Stimulated activated CD8-positive, alpha-beta memory T cell treated with anti-CD3 and anti-CD28 coated beads, Interleukin-15, amount 100 ng/mL, for 1 hour (primary cell): ENCODE measurements at regions not wholly inside any gene's neighbourhood (a gene's known extent, or its start where the extent isn't known, plus 50 kb on each side); places are given as distances from the start of the nearest gene placed in this dataset.
"Not testable (repeated sequence)": the region's sequence is repeated elsewhere in the genome, so short reads cannot be mapped to it uniquely, and the experiment has no call there.

Experiments
- DNase-seq: peaks from one replicate; pipeline ENCODE4 v3.0.0-alpha.2; 2020; ENCODE audit warnings: low read depth

DNA sequence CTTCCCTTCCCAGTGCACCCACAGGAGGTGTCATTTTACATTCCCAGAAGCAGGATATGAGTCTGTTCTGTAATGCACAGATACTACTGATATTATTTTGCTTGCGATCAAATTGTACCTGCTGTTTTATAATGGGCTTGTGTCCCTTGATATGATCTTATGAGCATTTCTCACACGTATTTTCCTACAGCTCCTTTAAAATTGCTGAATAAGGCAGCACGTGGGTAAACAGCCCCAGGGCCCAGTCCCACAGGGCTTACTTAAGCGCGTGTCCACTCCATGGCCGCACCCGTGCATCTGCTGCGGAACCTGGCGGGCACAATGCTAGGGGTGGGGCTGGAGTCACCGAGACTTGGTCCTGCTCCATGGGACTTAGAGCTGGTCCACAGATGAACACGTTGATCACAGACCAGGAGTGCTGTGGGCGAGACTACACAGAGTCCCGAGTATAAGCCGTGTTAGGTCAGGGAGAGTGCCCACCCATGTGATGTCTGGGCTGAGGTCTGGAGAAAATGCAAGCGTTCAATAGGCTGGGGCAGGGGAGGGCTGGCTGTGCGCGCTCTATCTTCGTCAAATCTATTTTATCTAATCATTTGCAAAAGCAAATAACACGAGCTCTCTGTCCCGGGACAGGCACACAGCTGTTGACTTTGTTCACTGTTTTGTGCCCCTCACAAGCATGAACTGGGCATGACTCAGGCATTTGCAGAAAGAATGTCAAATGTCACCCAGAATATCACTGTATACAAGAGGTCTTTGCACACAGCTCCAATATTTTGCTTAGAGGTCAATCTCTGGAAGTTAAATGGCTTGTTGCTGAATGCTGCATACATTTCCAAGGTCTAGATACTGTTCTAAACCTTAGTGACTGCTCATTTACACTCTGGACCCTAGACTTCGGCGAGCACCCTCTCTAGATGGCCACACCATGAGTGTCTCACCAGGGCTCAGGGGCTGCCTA, 119.3 kb downstream of the CRYAA start:
- DNase-seq = no peak

DNA sequence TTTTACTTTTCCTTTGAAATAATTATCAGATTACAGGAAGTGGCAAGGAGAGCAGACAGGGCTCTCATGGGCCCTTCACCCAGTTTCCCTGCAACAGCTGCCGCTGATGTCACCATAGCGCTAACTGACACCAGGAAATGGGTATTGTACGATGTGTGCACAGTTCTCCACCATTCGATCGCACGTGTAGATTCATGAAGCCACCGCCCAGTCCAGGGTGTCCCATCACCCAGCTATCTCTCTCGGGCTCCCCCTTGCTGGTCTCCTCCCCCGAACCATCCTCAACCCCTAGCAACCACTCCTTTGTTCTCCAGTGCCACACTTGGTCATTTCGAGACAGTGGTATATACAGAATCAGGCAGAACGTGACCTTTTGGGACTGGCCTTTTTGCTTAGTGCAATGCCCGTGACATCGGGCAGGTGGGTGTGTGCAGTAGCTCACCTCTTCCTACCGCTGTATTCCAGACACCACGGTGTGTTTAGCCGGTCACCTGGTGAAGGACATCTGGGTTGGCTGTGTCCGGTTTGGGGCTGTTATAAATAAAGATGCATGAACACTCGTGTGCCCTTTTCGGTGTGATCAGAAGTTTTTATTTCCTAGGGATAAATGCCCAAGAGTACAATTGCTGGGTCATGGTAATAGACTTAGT, 118.4 kb downstream of the CRYAA start:
- no peak for DNase-seq

DNA sequence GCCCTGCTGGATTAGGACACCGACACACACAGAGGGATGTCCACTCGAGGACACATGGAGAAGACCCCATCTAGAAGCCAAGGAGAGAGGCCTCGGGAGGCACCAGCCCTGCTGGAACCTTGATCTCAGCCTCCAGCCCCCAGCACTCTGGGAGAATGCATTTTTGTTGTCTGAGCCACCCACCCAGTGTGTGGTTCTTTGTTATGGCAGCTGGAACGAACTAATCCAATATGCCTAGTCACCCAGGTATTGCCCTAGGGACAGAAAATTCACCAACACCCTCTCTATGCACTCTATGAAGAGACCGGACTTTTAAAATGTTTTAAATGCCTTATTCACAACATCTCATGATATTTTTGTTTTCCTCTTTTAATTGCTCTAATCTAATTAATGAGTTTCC, 117.4 kb downstream of the CRYAA start:
- no peak for DNase-seq

DNA sequence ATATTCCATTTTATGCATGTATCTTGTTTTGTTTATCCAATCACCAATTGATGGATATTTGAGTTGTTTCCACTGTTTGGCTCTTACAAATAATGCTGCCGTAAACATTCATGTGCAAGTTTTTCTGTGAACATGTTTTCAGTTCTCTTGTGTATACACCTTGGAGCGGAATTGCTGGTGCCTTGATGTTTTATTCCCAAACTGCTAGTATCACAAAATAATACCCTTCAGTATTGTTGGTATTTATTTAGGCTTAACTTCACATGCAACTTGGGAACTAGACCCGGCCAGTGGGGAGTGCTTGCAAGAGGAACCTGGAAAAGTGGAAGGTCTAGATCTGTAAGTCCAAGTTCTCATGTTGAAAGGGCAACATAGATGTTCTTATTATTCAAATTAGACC, 115.9 kb downstream of the CRYAA start:
- no peak for DNase-seq

DNA sequence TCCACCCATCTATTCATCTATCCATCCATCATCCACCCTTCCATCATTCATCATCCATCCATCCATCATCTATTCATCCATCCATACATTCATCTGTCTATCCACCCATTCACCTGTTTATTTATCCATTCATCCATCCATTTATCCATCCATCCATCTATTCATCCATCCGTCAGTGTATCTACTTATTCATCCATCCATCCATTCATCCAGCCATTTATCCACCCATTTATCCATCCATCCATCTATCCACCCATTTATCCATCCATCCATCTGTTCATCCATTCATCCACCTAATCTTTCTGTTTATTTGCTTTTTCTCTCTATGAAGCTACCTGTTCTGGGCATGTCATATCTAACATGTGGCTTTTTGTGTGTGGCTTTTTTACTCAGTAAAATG, 115.4 kb downstream of the CRYAA start:
- no peak for DNase-seq

DNA sequence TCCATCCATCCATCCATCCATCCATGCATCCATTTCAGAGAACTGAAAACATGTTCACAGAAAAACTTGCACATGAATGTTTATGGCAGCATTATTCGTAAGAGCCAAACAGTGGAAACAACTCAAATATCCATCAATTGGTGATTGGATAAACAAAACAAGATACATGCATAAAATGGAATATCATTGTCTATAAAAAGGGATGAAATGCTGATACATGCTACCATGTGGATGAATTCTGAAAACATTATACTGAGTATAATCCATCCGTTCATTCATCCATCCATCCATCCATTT, 115.1 kb downstream of the CRYAA start:
- not testable (repeated sequence) for DNase-seq

DNA sequence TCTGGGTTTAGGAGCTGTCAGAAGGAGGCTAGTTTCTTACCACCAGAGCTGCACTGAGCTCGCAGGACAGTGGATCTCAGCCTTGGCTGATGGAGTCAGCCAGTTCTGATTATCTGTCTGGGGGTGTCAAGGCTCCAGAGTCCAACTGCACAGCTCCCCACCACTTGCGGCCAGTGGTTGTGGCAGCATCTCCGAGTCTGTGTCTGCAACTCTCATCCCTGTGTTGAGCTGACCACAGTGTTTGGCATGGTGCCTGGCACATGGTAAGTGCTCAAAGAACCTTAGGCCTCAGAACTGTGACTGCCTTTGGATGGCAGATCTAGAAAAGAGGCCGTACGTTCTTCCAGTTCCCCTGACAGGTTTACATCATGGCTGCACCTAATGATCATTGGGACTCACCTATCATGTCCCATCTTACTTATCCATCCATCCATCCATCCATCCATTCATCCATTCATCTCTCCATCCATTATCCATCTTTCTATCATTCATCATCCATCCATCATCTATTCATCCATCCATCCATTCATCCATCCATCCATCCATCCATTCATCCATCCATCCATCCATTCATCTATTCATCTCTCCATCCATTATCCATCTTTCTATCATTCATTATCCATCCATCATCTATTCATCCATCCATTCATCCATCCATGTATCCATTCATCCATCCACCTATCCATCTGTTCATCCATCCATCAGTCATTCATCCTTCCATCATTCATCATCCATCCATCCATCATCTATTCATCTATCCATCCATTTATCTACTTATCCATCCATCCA, 114.5 kb downstream of the CRYAA start:
- DNase-seq = no peak

DNA sequence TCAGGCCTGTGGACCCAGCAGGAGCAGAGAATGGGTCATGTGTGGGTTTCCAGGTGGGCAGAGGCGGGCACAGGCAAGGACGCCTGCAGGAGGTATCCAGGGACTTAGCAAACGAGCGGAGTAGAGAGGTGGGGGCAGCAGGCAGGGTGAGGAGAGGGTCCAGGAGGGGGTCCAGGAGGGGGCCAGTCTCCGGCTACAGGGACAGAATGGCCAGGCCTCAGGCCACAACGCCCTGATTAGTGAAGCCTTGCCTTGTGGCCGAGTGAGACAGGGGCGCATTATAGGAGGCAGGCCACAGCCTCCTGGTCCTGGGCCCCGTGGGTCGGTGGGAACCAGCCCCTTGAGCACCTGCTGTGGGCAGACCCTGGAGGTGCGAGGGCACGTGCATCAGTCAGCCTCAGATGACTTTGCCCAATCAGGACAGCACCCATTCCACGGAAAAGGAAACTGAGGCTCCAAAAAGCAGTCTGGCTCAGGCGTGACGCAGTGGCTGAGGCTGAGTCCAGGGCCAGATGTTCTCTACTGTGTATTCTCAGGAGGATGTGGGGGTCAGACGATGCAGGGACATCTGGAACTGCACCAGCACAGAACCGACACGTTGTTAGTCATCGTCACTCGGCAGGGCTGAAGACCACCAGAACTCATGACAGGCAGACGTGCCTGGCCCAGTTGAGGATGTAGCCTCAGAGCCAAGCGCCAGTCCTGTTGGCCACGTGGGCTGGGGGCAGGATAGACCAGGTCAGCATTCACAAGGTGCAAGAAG, 113.7 kb downstream of the CRYAA start:
- DNase-seq = no peak

DNA sequence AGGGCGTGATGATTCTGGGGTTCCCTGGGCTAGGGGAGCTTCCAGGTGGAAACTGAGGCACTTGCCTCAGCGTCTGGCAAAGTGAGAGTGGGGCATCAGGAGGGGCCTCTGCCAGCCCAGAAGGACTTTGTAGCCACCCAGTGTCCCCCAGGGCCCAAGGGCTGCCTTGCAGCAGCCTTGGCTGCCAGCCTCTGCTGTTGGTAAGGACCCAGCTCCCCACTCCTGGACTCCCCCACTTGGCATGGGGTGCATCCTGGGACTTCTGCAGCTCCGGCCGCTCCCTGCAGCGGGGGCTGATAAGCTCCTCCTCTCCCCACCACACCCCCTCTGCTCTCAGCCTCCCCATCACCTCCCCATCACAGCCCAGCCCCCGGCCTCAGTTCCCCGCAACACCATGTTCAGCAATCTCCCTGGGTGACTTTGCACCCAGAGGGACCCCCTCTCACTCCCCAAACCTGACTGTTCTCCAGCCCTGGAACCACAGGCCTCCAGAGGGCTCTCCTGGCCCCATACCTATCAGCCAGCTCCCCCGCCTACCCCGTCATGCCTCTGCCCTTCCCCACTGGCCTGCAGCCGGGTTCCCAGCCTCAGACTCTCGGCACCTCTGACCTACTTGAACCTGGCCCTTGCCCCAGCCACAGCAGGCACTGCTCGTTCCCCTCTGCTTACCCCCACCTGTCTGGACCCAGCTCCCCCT, 113.0 kb downstream of the CRYAA start:
- DNase-seq = no peak

DNA sequence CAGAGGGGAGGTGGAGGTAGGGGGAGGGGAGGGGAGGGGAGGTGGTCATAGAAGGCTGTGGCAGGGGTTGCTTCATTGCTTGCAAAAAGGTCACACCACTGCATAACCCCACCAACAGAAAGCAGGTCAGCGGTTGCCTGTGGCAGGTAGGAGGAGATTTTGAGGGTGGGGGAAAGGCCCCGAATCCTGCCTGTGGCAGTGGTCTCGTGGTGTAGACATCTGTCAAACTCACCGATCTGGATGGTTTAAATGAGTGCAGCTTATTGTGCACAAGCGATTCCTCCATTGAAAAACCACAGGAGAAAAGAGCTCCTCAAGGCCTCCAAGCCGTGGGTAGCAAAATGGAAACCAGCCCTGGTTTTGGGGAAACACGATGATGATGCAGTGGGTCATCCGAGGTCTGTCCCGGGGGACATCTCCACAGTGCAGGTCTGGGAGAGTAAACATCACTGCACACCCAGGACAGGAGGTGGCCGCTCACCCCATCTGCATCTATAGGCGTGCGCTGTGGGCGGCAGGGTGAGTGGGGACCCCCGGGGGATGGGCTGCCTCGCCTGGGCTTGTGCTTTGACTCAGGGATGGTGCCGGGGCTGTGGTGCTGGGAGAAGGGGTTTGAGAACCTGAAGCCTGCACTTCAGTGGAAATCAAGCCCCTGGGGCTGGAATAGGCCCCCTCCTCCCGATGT, 112.3 kb downstream of the CRYAA start:
- no peak for DNase-seq

DNA sequence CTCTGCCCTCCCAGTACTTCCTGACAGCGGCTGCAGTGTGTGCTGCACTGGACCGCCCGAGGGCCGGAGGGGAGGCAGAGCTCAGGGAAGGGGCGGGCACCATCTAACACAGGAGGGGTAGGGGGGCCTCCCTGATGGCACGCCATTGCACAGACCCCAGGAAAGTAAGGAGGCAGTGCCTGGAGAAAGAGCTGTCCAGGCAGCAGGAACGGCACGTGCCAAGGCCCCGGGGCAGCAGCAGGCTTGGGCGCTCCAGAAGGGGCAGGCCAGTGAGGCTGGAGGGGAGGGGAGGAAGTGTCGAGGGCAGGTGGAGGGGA, 110.7 kb downstream of the CRYAA start:
- no peak for DNase-seq

DNA sequence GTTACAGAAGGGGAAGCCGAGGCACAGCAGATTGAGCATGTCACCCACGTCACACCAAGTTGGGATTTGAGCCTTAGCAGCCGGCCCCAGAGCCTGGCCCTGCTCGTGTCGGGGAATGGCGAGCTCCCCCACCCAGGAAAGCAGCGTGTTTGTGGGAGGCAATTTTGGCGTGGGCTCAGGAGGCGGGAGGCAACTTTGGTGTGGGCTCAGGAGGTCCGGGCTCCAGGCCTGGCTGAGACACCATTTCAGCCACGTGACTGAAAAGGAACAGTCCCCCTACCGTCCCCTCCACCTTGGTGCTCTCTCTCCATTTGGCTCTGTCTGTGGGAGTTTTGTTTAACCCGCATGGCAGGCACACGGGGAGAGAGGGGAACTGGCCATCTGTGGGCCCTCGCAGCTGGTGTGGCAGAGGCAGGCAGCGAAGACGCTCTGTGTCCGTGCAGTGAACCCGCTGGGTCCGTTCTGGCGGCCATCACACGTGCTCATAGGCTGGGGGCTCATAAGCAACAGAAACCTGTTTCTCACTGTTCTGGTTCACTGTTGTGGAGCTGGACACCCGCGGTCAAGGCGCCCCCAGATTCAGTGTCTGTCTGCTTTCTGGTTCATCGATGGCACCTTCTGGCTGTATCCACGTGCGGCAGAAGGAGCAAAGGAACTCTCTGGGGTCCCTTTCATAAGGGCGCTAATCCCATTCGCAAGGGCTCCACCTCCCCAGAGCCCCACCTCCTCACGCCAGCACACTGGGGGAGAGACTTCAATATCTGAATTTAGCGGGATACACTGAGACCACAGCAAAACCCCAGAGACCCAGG, 110.2 kb downstream of the CRYAA start:
- DNase-seq = no peak

DNA sequence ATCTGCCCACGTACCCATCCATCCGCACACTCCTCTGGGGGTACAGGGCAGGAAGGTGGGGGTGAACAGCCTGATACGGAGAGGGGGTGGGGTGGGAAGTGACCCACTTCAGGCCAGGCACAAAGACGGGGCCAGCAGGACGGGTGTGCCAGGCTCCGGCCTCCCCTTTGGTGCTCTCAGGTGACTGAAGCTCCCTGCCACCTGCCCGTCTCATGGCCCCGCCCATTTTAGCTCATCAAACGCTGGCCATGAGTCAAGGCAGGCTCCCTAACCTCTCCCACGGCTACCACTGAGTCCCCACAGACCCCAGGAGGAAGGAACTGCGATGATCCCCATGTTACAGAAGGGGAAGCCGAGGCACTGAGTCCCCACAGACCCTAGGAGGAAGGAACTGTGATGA, 109.6 kb downstream of the CRYAA start:
- DNase-seq = no peak

DNA sequence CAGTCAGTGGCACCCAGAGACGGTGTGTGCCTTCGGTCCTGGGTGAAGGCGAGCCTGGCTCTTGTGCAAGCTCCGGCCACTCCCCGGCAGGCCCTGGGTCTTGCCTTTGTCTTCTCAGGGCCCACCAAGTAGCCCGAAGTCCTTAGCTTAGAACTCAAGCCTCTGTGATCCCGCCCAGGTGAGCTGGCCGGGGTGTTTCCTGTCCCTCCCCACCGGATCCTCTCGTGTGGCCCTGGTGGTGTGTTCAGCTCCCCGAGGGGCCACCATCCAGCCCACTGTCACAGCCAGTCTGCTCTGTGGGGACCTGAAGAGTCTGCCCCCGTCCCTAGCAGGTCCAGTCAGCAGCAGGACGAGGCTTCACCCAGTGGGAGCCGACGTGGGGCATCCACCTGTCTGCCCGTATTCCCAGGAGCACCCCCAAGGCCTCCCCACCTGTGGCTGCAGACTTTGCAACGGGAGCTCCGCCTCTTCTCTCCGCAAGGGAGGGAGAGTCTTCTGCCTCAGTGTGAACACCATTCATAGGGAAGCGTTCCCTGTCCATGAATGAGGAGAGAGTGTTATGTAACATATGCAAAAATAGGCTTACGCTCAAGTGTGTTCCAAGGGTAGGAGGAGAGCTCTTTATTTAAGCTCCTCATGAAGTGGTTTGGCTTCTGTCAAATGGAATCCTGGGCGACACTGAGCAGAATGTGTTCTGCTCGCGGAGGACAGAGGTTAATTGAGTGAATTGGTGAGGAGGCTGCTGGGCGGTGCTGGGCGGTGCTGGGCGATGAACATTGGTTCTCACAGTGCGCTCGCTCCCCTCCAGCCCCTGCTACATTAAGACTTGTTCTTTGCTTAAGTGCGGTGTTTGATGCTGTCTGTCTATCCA, 108.9 kb downstream of the CRYAA start:
- DNase-seq = no peak

DNA sequence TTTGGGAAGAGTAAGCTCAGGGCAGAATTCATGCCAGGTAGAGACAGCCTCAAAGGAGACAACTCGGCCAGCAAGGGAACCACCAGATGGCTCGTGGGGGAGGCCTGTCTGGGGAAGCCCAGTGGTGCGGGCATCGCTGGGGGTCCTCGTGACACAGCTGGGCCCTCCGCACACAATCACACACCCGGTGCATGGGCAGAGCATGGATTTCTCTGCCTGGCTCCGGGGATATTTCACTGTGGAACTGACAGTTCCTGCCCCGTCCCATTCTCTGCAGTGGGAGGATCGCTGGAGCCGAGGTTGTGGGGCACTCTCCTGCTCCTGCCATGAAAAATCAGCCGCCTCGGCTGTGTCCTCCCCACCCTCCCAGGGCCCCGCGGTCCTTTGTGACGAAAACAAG, 108.0 kb downstream of the CRYAA start:
- DNase-seq = no peak

DNA sequence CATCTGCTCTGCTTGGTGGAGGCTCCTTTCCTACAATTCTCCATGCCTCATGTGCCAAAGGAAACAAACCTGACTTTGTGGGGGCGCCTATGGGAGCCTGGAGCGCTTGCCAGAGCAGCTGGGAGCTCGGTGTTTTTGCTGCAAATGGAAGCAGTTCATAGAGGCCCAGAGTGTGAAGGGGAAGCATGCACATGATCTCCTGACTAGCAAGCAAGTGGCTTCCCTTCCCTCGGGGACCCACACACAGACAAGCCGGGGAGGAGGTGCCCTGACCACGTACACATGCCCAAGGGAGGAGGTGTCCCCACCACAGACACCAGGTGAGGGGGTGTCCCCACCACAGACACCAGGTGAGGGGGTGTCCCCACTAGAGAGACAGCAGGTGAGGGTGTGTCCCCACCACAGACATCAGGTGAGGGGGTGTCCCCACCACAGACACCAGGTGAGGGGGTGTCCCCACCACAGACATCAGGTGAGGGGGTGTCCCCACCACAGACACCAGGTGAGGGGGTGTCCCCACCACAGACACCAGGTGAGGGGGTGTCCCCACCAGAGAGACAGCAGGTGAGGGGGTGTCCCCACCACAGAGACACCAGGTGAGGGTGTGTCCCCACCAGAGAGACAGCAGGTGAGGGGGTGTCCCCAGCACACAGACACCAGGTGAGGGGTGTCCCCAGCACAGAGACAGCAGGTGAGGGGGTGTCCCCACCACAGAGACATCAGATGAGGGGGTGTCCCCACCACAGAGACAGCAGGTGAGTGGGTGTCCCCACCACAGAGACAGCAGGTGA, 106.8 kb downstream of the CRYAA start:
- no peak for DNase-seq

DNA sequence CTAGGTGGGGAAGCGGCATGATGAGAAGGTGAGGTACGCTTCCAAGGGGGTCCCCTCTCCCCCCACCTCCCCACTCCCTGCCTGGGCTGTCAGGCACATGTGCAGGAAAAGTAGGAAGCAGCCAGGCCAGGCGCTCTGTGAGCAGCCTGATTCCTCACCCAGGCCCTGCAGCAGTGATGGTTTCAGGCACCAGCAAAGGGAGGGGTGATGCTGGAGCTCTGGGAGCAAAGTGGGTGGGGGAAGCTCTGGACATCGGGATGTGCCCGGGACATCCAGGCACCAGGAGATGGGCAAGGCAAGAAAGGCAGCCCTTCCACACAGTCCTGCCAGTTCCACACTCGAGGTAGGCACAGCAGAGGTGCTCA, 106.1 kb downstream of the CRYAA start:
- no peak for DNase-seq
